ENCODE measurements at regions not wholly inside any gene's neighbourhood (a gene's known extent, or its start where the extent isn't known, plus 50 kb on each side); places are given as distances from the start of the nearest gene placed in this dataset.

GRCh38 chr14:49044981-49045380, 541.2 kb downstream of the RPS29 start:
- TF ChIP-seq EZH2 (IDR thresholded peaks at IDR 0.05; ENCODE audit: borderline replicate concordance, low read length) (no peak), CTCF (conservative IDR thresholded peaks at IDR 0.05 in 1 of 2, IDR thresholded peaks at IDR 0.05 in 1 of 2; ENCODE audit: extremely low read depth in 1 of 2, insufficient read depth in 1 of 2, low read depth in 1 of 2, low read length in 2 of 2) (no peak)

Measured in mammary epithelial cell (primary cell).